OCI-LY1 (cell line): ENCODE measurements at regions not wholly inside any gene's neighbourhood (a gene's known extent, or its start where the extent isn't known, plus 50 kb on each side); places are given as distances from the start of the nearest gene placed in this dataset.

Experiments
- H2AFZ ChIP-seq: fragments of 200-600 bp; sonication (generic), shearing (Covaris generic); 2 replicates; pipeline ENCODE4 v1.6.0; 2014; ENCODE audit warnings: antibody characterized with exemption, mild to moderate bottlenecking, low read length
- H3F3A ChIP-seq: fragments of 200-600 bp; sonication (generic), shearing (Covaris generic); 2 replicates; pipeline ENCODE4 v1.6.0; 2014; ENCODE audit warnings: mild to moderate bottlenecking, antibody characterized with exemption, low read length, moderate library complexity; ENCODE audit not compliant: insufficient read depth
- H3K27ac ChIP-seq: fragments of 200-600 bp; sonication (generic); 2 replicates; pipeline ENCODE4 v1.5.1; 2014; ENCODE audit warnings: low read length, mixed run types, mild to moderate bottlenecking, low read depth; ENCODE audit not compliant: poor library complexity, severe bottlenecking
- H3K27me3 ChIP-seq: fragments of 200-600 bp; sonication (generic); 2 replicates; pipeline ENCODE4 v1.6.0; 2014; ENCODE audit warnings: antibody characterized with exemption, mild to moderate bottlenecking, low read length, moderate library complexity; ENCODE audit not compliant: insufficient read depth
- H3K36me3 ChIP-seq: fragments of 200-600 bp; sonication (generic); 2 replicates; pipeline ENCODE4 v1.6.1; 2014; ENCODE audit warnings: mild to moderate bottlenecking, antibody characterized with exemption, low read length, moderate library complexity, mixed read lengths; ENCODE audit not compliant: insufficient read depth
- H3K4me1 ChIP-seq: fragments of 200-600 bp; sonication (generic); 2 replicates; pipeline ENCODE4 v1.5.1; 2014; ENCODE audit warnings: mild to moderate bottlenecking, low read length, moderate library complexity; ENCODE audit not compliant: insufficient read depth, severe bottlenecking
- H3K4me2 ChIP-seq: fragments of 200-600 bp; sonication (generic), shearing (Covaris generic); 2 replicates; pipeline ENCODE4 v1.6.1; 2014; ENCODE audit warnings: low read length
- H3K4me3 ChIP-seq: fragments of 200-600 bp; sonication (generic); 2 replicates; pipeline ENCODE4 v1.5.1; 2014; ENCODE audit warnings: low read length, low read depth, mild to moderate bottlenecking, mixed read lengths; ENCODE audit not compliant: poor library complexity, severe bottlenecking
- H3K79me2 ChIP-seq: fragments of 200-600 bp; shearing (Covaris generic); 2 replicates; pipeline ENCODE4 v1.6.1; 2016; ENCODE audit warnings: mixed run types, low read length, mixed read lengths; ENCODE audit not compliant: insufficient read depth
- H3K9ac ChIP-seq: fragments of 200-600 bp; sonication (generic), shearing (Covaris generic); 2 replicates; pipeline ENCODE4 v1.6.1; 2014; ENCODE audit warnings: mild to moderate bottlenecking, low read length, mixed read lengths
- H3K9me2 ChIP-seq: fragments of 200-600 bp; sonication (generic), shearing (Covaris generic); 2 replicates; pipeline ENCODE4 v1.6.1; 2014; ENCODE audit warnings: low read depth, mild to moderate bottlenecking, low read length, mixed read lengths
- H3K9me3 ChIP-seq: fragments of 200-600 bp; shearing (Covaris generic); 2 replicates; pipeline ENCODE4 v1.6.1; 2014; ENCODE audit warnings: low read length, mixed read lengths
- H4K20me1 ChIP-seq: fragments of 200-600 bp; sonication (generic), shearing (Covaris generic); 2 replicates; pipeline ENCODE4 v1.6.0; 2016; ENCODE audit warnings: mild to moderate bottlenecking, low read length; ENCODE audit not compliant: insufficient read depth
- EZH2 ChIP-seq: fragments of 200-600 bp; sonication (generic), shearing (Covaris generic); IDR thresholded peaks from 2 replicates; pipeline ENCODE4 v1.8.0; 2017; ENCODE audit warnings: borderline replicate concordance, mixed run types, mild to moderate bottlenecking, antibody characterized with exemption, low read length, moderate library complexity, mixed read lengths
- TF ChIP-seq, protein P1 (sequence below): fragments of 200-600 bp; sonication (generic), shearing (Covaris generic); IDR thresholded peaks from 2 replicates; pipeline ENCODE4 v1.5.1; 2017; ENCODE audit warnings: mild to moderate bottlenecking, antibody characterized with exemption, low read length, moderate library complexity, mixed read lengths

DNA sequence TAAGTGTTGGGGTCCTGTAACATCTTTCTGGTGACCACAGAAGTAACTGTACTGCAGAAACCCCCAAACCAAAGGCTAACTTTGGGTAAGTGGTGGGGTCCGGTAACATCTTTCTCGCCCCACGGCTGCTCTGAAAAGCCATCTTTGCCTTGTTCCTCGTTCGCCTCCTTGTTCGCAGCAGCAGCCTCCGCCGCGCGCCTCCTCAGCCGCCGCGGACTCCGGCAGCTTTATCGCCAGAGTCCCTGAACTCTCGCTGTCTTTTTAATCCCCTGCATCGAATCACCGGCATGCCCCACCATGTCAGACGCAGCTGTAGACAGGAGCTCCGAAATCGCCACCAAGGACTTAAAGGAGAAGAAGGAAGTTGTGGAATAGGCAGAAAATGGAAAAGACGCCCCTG, 316.8 kb downstream of the TUSC7 start:
- Histone ChIP-seq H3K27me3 (no peaks in the 10 kb centered on the region), H3K4me1 (no peaks in the 10 kb centered on the region), H3F3A (no peaks in the 10 kb centered on the region), H3K36me3 (no peaks in the 10 kb centered on the region), H3K9ac (no peak overlapping the region), H3K79me2 (no peaks in the 10 kb centered on the region), H3K4me2 (no peak overlapping the region), H3K4me3 (no peak overlapping the region), H3K9me3 (0 out of 2 replicates have a peak, but pooled peaks cover 3% of the 10 kb centered on the region), H3K27ac (no peak overlapping the region), H2AFZ (no peak overlapping the region), H3K9me2 (no peaks in the 10 kb centered on the region), H4K20me1 (no peaks in the 10 kb centered on the region)
- TF ChIP-seq EZH2 = no peak
- TF ChIP-seq, protein P1, sequence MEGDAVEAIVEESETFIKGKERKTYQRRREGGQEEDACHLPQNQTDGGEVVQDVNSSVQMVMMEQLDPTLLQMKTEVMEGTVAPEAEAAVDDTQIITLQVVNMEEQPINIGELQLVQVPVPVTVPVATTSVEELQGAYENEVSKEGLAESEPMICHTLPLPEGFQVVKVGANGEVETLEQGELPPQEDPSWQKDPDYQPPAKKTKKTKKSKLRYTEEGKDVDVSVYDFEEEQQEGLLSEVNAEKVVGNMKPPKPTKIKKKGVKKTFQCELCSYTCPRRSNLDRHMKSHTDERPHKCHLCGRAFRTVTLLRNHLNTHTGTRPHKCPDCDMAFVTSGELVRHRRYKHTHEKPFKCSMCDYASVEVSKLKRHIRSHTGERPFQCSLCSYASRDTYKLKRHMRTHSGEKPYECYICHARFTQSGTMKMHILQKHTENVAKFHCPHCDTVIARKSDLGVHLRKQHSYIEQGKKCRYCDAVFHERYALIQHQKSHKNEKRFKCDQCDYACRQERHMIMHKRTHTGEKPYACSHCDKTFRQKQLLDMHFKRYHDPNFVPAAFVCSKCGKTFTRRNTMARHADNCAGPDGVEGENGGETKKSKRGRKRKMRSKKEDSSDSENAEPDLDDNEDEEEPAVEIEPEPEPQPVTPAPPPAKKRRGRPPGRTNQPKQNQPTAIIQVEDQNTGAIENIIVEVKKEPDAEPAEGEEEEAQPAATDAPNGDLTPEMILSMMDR = no peak

- H3F3A ChIP-seq = no peaks in the 10 kb centered on the region
- H2AFZ ChIP-seq = no peak overlapping the region
- 0 out of 2 replicates have a peak, but pooled peaks cover 3% of the 10 kb centered on the region for H3K9me3 ChIP-seq
- TF ChIP-seq, protein P1 = no peak
- no peak for TF ChIP-seq EZH2
- H3K4me1 ChIP-seq = no peaks in the 10 kb centered on the region
- no peaks in the 10 kb centered on the region for H4K20me1 ChIP-seq
- no peaks in the 10 kb centered on the region for H3K9me2 ChIP-seq
- H3K27me3 ChIP-seq = no peaks in the 10 kb centered on the region
- no peaks in the 10 kb centered on the region for H3K36me3 ChIP-seq
- H3K9ac ChIP-seq = no peak overlapping the region
- H3K4me3 ChIP-seq = no peak overlapping the region
- no peak overlapping the region for H3K4me2 ChIP-seq
- no peak overlapping the region for H3K27ac ChIP-seq
- H3K79me2 ChIP-seq = no peaks in the 10 kb centered on the region
Measured at GRCh38 chr3:117035745-117036144, 326.2 kb downstream of the TUSC7 start.

- Histone ChIP-seq H4K20me1 (no peaks in the 10 kb centered on the region), H3K79me2 (no peaks in the 10 kb centered on the region), H2AFZ (no peak overlapping the region), H3K27me3 (no peaks in the 10 kb centered on the region), H3K27ac (no peak overlapping the region), H3K9me3 (no peaks in the 10 kb centered on the region), H3F3A (no peaks in the 10 kb centered on the region), H3K4me1 (no peaks in the 10 kb centered on the region), H3K4me2 (no peak overlapping the region), H3K36me3 (no peaks in the 10 kb centered on the region), H3K9ac (no peak overlapping the region), H3K9me2 (no peaks in the 10 kb centered on the region), H3K4me3 (no peak overlapping the region)
- no peak for TF ChIP-seq EZH2
- TF ChIP-seq, protein P1 = no peak
Measured at GRCh38 chr3:117036259-117036799, 326.8 kb downstream of the TUSC7 start.
